Dermis microvascular lymphatic vessel endothelial cell (primary cell): ENCODE measurements at regions not wholly inside any gene's neighbourhood (a gene's known extent, or its start where the extent isn't known, plus 50 kb on each side); places are given as distances from the start of the nearest gene placed in this dataset.

Experiments
- DNase-seq, 2 donors: peaks; one replicate each; pipeline versions ENCODE4 v3.0.0 to v3.0.0-alpha.2; 2010; ENCODE audit warnings: low read depth in 2 of 2

- no peak for DNase-seq
Observed at GRCh38 chr14:26130690-26131089, 467.1 kb downstream of the NOVA1 start.

GRCh38 chr14:26128931-26129671 is 468.7 kb downstream of the NOVA1 start:
- DNase-seq = peak in 1 of 2 donors; percentile 63

GRCh38 chr14:26124896-26125438 is 472.9 kb downstream of the NOVA1 start:
- no peak for DNase-seq

- DNase-seq = no peak
Observed at GRCh38 chr14:26123459-26123858, 474.4 kb downstream of the NOVA1 start.

- DNase-seq = no peak
Observed at GRCh38 chr14:26121181-26121580, 476.7 kb downstream of the NOVA1 start.

- no peak for DNase-seq
Observed at GRCh38 chr14:26113911-26114640, 483.8 kb downstream of the NOVA1 start.

GRCh38 chr14:26104717-26105116 is 493.1 kb downstream of the NOVA1 start:
- DNase-seq = no peak

- no peak for DNase-seq
Observed at GRCh38 chr14:26097852-26098251, 500.0 kb downstream of the NOVA1 start.

GRCh38 chr14:26088275-26088674 is 509.6 kb downstream of the NOVA1 start:
- DNase-seq = no peak

- no peak for DNase-seq
Observed at GRCh38 chr14:26081043-26081442, 516.8 kb downstream of the NOVA1 start.

GRCh38 chr14:26078561-26078960 is 519.3 kb downstream of the NOVA1 start:
- no peak for DNase-seq

GRCh38 chr14:26074892-26075291 is 522.9 kb downstream of the NOVA1 start:
- no peak for DNase-seq

GRCh38 chr14:26070443-26070842 is 527.4 kb downstream of the NOVA1 start:
- no peak for DNase-seq

GRCh38 chr14:26067786-26068459 is 529.9 kb downstream of the NOVA1 start:
- no peak for DNase-seq

- DNase-seq = no peak
Observed at GRCh38 chr14:26067341-26067740, 530.5 kb downstream of the NOVA1 start.

GRCh38 chr14:26056036-26056616 is 541.7 kb downstream of the NOVA1 start:
- DNase-seq = no peak

- DNase-seq = no peak
Observed at GRCh38 chr14:26032348-26032747, 565.5 kb downstream of the NOVA1 start.

GRCh38 chr14:26026384-26026783 is 571.4 kb downstream of the NOVA1 start:
- DNase-seq = no peak

GRCh38 chr14:26023967-26024366 is 573.9 kb downstream of the NOVA1 start:
- DNase-seq = no peak

GRCh38 chr14:26021759-26022158 is 576.1 kb downstream of the NOVA1 start:
- DNase-seq = no peak

GRCh38 chr14:26017270-26017669 is 580.6 kb downstream of the NOVA1 start:
- no peak for DNase-seq

- no peak for DNase-seq
Observed at GRCh38 chr14:26008290-26008689, 589.5 kb downstream of the NOVA1 start.
